ENCODE measurements at regions not wholly inside any gene's neighbourhood (a gene's known extent, or its start where the extent isn't known, plus 50 kb on each side); places are given as distances from the start of the nearest gene placed in this dataset.

- no peak for TF ChIP-seq POU6F1 (CRISPR knock-in tag; IDR thresholded peaks at IDR 0.05; ENCODE audit: borderline replicate concordance, low read depth)
- no peak for TF ChIP-seq ESRRG (CRISPR knock-in tag; IDR thresholded peaks at IDR 0.05)
- TF ChIP-seq, protein P1, sequence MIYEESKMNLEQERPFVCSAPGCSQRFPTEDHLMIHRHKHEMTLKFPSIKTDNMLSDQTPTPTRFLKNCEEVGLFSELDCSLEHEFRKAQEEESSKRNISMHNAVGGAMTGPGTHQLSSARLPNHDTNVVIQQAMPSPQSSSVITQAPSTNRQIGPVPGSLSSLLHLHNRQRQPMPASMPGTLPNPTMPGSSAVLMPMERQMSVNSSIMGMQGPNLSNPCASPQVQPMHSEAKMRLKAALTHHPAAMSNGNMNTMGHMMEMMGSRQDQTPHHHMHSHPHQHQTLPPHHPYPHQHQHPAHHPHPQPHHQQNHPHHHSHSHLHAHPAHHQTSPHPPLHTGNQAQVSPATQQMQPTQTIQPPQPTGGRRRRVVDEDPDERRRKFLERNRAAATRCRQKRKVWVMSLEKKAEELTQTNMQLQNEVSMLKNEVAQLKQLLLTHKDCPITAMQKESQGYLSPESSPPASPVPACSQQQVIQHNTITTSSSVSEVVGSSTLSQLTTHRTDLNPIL (CRISPR knock-in tag; IDR thresholded peaks at IDR 0.05; ENCODE audit: low read depth) = no peak
- no peak for TF ChIP-seq ZFP3 (CRISPR knock-in tag; IDR thresholded peaks at IDR 0.05)
- no peak for TF ChIP-seq ZC3H10 (CRISPR knock-in tag; IDR thresholded peaks at IDR 0.05)
- no peak for TF ChIP-seq ISL1 (CRISPR knock-in tag; IDR thresholded peaks at IDR 0.05)
- TF ChIP-seq GLIS3 (CRISPR knock-in tag; IDR thresholded peaks at IDR 0.05) = no peak
- no peak for TF ChIP-seq SNAI2 (CRISPR knock-in tag; IDR thresholded peaks at IDR 0.05)
- no peak for TF ChIP-seq ZNF565 (CRISPR knock-in tag; conservative IDR thresholded peaks at IDR 0.05; ENCODE audit: low read depth)
Measured at GRCh38 chr11:129591527-129591926, 215.9 kb downstream of the BARX2 start.

DNA sequence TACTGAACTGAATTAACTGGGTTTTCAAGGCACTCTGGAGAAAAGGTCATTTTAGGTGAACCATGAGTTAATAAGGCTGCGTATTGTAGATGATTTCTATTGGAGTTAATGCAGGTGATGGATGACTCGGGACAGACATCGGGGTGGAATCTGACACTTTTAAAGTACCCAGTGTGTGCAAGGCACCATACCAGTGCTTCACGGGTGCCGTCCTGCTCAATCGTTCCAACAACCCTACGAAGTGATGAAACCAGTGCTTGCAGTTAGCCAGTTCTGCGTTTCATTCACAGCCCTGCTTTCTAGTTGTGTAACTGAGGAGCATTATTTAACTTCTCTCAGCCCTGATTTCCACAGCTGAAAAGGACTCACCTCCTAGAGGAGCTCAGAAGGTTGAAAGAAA lies 216.5 kb downstream of the BARX2 start:
- TF ChIP-seq ESRRG (CRISPR knock-in tag; IDR thresholded peaks at IDR 0.05) = no peak
- ATAC-seq = no peak

More at GRCh38 chr11:129591527-129591926, 215.9 kb downstream of the BARX2 start:
- ATAC-seq = no peak

- no peak for ATAC-seq
- no peak for TF ChIP-seq TCF4 (CRISPR knock-in tag; IDR thresholded peaks at IDR 0.05; ENCODE audit: borderline replicate concordance)
- TF ChIP-seq OSR1 (CRISPR knock-in tag; IDR thresholded peaks at IDR 0.05) = no peak
- no peak for TF ChIP-seq ISL1 (CRISPR knock-in tag; IDR thresholded peaks at IDR 0.05)
- no peak for TF ChIP-seq PATZ1 (CRISPR knock-in tag; IDR thresholded peaks at IDR 0.05; ENCODE audit: borderline replicate concordance)
- TF ChIP-seq GLIS3 (CRISPR knock-in tag; IDR thresholded peaks at IDR 0.05) = no peak
Measured at GRCh38 chr11:129593098-129593497, 217.4 kb downstream of the BARX2 start.

DNA sequence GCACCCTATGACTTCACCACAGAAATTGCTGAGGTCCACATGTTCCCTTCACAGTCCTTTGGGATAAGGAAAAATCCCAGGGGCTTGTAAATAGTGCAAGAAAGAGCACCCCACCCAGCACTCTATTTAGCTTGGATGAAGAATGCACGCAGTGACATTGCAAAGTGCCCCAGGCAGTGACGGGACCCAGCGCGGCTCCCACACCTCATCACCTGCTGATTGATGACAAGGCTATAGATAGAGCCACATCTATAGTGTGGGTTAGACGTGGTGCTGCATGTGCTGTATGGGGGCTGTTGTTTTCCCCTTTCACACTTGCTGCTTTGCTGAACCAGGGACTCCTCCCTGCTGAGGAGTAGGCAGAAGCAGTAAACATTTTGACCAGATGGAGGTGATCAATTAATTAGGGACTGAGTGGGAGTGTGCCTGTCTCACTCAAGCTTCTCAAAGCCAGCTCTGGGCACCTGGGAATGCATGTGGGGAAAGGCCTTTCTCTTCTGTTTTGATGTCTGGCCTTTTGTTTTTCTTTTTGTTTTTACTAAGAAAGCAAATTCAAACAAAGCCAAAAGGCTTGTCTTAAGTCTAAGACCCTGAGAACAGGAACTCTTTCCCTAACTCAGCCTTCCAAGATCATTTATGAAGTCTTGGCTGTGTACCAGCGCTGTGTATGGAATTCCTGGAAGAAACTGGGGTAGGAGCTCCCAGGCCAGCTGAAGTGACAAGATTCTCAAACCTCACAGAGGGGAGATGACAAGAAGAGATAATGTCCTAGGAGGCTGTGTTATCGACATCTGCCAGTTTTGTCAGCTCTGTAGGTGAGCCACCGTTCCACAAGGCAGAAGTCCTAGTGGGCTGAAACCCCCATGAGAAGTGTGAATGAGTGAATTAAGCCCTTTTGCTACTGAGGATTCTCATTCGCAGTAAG lies 219.7 kb downstream of the BARX2 start:
- TF ChIP-seq PATZ1 (CRISPR knock-in tag; IDR thresholded peaks at IDR 0.05; ENCODE audit: borderline replicate concordance) (no peak), ESRRG (CRISPR knock-in tag; IDR thresholded peaks at IDR 0.05) (no peak), ARNTL (CRISPR knock-in tag; IDR thresholded peaks at IDR 0.05; ENCODE audit: borderline replicate concordance, low read depth) (no peak), TOX (CRISPR knock-in tag; IDR thresholded peaks at IDR 0.05; ENCODE audit: borderline replicate concordance) (no peak), ZNF70 (CRISPR knock-in tag; IDR thresholded peaks at IDR 0.05) (no peak), OSR1 (CRISPR knock-in tag; IDR thresholded peaks at IDR 0.05) (no peak), PPARA (CRISPR knock-in tag; IDR thresholded peaks at IDR 0.05; ENCODE audit: borderline replicate concordance) (no peak), ZC3H10 (CRISPR knock-in tag; IDR thresholded peaks at IDR 0.05) (no peak), SNAI2 (CRISPR knock-in tag; IDR thresholded peaks at IDR 0.05) (no peak), ZNF565 (CRISPR knock-in tag; conservative IDR thresholded peaks at IDR 0.05; ENCODE audit: low read depth) (no peak), CSDC2 (CRISPR knock-in tag; IDR thresholded peaks at IDR 0.05) (no peak), RARB (CRISPR knock-in tag; IDR thresholded peaks at IDR 0.05) (no peak), BACH2 (CRISPR knock-in tag; IDR thresholded peaks at IDR 0.05; ENCODE audit: borderline replicate concordance) (no peak), ZFP3 (CRISPR knock-in tag; IDR thresholded peaks at IDR 0.05) (no peak), ISL1 (CRISPR knock-in tag; IDR thresholded peaks at IDR 0.05) (no peak), ZNF8 (CRISPR knock-in tag; IDR thresholded peaks at IDR 0.05) (no peak), ZFP30 (CRISPR knock-in tag; IDR thresholded peaks at IDR 0.05) (no peak), TSHZ2 (CRISPR knock-in tag; IDR thresholded peaks at IDR 0.05) (no peak)
- TF ChIP-seq, protein P1 (CRISPR knock-in tag; IDR thresholded peaks at IDR 0.05; ENCODE audit: low read depth) = no peak
- no peak for ATAC-seq
